ENCODE measurements at regions not wholly inside any gene's neighbourhood (a gene's known extent, or its start where the extent isn't known, plus 50 kb on each side); places are given as distances from the start of the nearest gene placed in this dataset.

DNA sequence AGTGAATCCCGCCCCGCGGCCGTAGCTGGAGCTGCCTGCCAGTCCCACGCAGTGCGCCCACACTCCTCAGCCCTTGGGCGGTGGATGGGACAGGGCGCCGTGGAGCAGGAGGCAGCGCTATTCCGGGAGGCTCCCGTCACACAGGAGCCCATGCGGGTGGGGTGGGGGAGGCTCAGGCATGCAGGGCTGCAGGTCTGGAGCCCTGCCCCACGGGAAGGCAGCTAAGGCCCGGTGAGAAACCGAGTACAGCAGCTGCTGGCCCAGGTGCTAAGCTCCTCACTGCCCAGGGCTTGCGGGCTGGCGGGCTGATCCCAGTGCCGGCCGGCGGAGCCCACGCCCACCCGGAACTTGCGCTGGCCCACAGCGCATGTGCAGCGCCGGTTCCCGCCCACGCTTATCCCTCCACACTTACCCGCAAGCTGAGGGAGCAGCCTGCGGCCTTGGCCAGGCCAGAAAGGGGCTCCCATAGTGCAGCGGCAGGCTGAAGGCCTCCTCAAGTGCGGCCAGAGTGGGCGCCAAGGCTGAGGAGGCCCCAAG, 1152.8 kb upstream of the CELF4 start:
- TF ChIP-seq, protein P1, sequence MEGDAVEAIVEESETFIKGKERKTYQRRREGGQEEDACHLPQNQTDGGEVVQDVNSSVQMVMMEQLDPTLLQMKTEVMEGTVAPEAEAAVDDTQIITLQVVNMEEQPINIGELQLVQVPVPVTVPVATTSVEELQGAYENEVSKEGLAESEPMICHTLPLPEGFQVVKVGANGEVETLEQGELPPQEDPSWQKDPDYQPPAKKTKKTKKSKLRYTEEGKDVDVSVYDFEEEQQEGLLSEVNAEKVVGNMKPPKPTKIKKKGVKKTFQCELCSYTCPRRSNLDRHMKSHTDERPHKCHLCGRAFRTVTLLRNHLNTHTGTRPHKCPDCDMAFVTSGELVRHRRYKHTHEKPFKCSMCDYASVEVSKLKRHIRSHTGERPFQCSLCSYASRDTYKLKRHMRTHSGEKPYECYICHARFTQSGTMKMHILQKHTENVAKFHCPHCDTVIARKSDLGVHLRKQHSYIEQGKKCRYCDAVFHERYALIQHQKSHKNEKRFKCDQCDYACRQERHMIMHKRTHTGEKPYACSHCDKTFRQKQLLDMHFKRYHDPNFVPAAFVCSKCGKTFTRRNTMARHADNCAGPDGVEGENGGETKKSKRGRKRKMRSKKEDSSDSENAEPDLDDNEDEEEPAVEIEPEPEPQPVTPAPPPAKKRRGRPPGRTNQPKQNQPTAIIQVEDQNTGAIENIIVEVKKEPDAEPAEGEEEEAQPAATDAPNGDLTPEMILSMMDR (IDR thresholded peaks at IDR 0.05) = no peak
- no peak for TF ChIP-seq POLR2A (IDR thresholded peaks at IDR 0.05)
